GM21526 (cell line): ENCODE measurements at regions not wholly inside any gene's neighbourhood (a gene's known extent, or its start where the extent isn't known, plus 50 kb on each side); places are given as distances from the start of the nearest gene placed in this dataset.

Experiments
- ATAC-seq: cut with Tn5 transposase; IDR thresholded peaks from one replicate; pipeline ENCODE4 v1.9.1; 2021; ENCODE audit warnings: moderate library complexity; ENCODE audit not compliant: unreplicated experiment, low FRiP score

GRCh38 chr14:28677381-28677780, 89.2 kb upstream of the FOXG1 start:
- ATAC-seq = no peak

DNA sequence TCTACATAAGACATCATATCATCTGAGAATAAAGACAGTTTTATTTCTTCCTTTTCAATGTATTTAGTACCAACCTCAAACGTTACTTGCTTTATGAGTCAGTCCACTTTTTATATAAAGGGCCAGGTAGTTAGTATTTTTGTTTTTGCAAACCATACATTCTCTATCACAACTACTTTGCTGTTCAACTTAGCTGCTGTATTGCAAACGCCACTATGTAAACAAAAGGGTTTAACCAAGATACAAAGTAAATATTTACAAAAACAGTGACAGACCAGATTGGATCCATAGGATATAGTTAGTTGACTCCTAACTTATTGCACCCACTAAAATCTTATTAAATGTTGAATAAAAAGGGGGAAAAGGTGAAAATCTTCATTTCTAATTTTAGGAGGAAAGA, 87.7 kb upstream of the FOXG1 start:
- no peak for ATAC-seq

- no peak for ATAC-seq
Measured at GRCh38 chr14:28681681-28682080, 84.9 kb upstream of the FOXG1 start.

DNA sequence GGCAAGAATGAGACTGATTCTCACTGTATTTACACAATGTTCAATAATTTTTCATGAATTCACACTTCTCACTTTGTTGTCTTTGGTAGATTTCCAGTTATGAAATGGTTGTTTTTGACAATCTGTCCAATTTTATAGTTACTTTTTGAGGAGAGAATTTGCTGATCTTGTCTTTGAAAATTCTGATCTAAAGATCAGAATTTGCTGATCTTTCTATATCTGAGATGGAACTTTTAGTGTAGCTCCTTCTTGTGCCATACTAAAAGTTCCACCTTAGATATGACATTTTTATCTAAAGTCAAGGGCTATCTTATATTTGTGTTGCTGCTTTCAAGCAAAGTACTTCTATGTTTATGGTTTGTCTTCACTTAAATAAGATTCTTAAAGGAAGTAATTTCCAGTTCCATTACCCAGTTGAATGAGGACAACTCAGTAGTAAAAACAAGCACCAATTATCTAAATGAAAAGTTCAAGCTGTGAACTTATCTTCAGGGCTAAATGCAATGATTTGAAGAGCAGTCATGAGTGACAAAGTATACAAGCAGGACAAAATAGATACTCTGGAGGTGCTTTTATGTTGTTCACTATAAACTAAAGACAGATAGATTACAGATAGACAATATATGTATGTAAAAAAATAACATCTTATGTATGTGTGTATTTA, 76.4 kb upstream of the FOXG1 start:
- no peak for ATAC-seq

GRCh38 chr14:28695109-28695508, 71.5 kb upstream of the FOXG1 start:
- no peak for ATAC-seq

- ATAC-seq = no peak
Measured at GRCh38 chr14:28701733-28702132, 64.9 kb upstream of the FOXG1 start.

DNA sequence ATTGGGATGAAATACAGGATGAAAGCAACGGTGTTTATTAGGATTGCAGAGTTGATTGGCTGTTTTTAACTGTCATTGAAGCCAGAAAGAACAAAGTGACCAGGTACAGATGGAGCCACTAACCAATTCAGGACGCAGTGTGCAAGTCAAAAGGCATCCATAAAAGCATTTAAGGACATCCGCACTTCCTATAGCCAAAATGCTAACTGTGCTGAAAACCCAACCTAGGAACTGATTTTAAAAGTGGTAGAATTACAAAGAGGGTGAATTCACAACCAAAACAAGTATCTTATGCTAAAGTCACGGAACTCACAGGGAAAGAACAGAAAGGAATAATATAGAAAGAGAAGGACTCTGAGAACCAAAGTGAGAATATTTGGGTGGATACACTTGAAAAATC, 63.1 kb upstream of the FOXG1 start:
- no peak for ATAC-seq

DNA sequence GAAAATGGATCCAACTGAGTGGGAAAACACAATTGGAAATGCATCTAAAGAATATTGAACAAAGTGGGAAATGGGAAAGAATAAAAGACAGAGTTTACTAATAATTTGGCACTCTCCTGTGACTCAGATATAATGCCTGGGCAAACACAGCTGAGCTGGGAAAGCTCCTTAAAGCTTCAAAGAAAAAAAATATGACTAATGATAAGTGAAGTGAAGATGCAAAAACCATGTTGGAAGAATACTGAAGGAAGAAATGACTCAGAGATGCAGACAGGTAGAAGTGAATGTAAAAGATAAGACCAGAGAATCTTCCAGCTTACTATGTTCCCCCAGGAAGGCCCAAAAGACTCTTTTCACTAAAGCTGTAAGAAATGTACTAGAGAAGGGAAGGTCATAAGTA, 62.4 kb upstream of the FOXG1 start:
- ATAC-seq = no peak

DNA sequence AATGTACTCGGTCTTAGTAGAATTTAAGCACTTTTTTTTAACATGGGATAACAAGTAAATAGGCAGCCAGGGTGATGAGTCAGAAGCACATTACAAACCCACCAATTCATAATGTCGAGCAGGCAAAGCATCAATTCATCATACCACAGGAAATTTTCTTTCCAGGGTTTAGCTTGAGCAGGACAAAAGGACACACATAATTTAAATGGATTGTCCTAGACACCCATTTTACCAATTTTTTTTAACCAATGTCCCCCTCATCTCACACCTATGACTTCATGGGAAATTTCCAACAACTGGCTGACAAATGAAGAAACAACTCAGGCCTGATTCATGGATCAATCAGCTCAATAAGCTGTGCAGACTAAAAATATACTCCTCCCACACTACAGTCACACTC, 58.8 kb upstream of the FOXG1 start:
- no peak for ATAC-seq

- ATAC-seq = no peak
Measured at GRCh38 chr14:28709571-28710305, 56.8 kb upstream of the FOXG1 start.
